ENCODE measurements at regions not wholly inside any gene's neighbourhood (a gene's known extent, or its start where the extent isn't known, plus 50 kb on each side); places are given as distances from the start of the nearest gene placed in this dataset.

DNA sequence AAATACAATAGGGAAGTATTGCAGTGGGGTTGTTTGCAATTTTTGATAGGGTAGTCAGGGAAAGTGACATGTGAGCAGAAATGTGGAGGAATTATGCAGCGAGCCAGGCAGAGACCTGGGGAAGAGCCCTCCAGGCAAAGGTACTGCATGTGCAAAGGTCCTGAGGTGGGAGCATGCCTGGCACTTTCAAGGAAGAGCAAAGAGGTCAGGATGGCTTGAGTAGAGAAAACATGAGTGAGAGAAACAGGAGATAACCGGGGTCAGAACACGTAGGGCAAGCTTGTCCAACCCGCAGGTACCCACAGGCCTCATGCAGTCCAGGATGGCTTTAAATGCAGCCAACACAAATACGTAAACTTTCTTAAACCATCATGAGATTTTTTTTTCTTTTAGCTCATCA, 71.0 kb downstream of the COQ2 start:
- no peak for DNase-seq (ENCODE audit: low read depth)
- H3K4me3 ChIP-seq (ENCODE audit: low read length): no peak overlapping the region
- TF ChIP-seq, protein P1, sequence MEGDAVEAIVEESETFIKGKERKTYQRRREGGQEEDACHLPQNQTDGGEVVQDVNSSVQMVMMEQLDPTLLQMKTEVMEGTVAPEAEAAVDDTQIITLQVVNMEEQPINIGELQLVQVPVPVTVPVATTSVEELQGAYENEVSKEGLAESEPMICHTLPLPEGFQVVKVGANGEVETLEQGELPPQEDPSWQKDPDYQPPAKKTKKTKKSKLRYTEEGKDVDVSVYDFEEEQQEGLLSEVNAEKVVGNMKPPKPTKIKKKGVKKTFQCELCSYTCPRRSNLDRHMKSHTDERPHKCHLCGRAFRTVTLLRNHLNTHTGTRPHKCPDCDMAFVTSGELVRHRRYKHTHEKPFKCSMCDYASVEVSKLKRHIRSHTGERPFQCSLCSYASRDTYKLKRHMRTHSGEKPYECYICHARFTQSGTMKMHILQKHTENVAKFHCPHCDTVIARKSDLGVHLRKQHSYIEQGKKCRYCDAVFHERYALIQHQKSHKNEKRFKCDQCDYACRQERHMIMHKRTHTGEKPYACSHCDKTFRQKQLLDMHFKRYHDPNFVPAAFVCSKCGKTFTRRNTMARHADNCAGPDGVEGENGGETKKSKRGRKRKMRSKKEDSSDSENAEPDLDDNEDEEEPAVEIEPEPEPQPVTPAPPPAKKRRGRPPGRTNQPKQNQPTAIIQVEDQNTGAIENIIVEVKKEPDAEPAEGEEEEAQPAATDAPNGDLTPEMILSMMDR (conservative IDR thresholded peaks at IDR 0.05; ENCODE audit: low read depth, low read length): no peak

DNA sequence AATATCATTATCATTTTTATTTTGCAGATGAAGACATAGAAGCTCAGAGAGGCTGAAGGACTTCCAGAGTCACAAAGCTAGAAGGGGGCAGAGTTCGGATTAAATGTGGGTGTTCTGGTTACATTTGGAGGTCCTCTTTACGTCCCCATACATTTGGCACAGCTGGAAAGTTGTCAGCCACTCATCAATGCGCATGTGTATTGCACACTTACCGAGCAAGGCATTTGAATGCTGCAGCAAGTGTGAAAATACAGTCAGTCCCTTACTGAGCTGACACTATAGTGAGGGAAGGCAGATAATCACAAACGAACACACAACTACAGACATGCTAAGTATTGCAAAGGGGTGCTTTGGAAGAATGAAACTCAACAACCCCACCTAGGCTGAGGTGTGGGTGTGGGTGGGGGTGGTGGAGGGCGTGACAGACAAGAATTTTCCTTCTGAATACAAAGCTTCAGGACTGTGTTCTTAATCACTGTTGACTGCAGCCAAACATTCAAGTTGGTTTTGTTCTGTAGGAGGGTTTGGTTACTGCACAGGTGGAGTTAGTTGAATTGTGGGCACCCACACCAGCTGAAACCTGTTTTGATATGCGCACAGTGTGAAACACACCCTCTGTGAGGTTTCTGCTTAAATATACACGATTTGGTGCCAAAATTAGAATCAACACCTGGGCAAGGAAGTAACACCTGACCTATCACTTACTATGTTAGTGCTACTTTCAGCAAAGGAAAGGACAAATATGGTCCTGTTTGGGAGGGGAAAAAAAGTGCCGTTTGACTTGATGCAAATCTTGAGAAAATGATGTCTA, 72.4 kb downstream of the COQ2 start:
- TF ChIP-seq, protein P1 (conservative IDR thresholded peaks at IDR 0.05; ENCODE audit: low read depth, low read length): no peak
- DNase-seq (ENCODE audit: low read depth): no peak
- no peak overlapping the region for H3K4me3 ChIP-seq (ENCODE audit: low read length)

DNA sequence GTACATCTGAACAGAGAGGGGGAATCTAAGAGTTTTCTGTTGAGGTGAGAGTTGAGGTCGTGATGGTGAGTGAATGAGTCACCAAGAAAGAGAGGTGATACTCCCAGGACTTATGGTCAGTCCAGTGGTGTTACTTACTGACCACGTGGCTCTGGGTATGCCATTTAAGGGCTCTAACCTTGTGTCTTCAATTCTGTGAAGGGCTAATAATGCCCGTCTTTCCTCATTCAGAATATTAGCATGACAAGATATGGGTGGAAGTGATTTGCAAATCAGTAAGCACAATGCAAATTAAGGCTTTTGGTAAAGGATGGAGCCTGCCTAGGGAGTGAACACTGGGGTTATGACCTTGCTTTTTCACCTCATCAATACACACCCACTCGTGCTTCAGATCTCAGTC, 75.2 kb downstream of the COQ2 start:
- DNase-seq (ENCODE audit: low read depth): no peak
- TF ChIP-seq, protein P1 (conservative IDR thresholded peaks at IDR 0.05; ENCODE audit: low read depth, low read length): no peak
- H3K4me3 ChIP-seq (ENCODE audit: low read length): no peak overlapping the region

DNA sequence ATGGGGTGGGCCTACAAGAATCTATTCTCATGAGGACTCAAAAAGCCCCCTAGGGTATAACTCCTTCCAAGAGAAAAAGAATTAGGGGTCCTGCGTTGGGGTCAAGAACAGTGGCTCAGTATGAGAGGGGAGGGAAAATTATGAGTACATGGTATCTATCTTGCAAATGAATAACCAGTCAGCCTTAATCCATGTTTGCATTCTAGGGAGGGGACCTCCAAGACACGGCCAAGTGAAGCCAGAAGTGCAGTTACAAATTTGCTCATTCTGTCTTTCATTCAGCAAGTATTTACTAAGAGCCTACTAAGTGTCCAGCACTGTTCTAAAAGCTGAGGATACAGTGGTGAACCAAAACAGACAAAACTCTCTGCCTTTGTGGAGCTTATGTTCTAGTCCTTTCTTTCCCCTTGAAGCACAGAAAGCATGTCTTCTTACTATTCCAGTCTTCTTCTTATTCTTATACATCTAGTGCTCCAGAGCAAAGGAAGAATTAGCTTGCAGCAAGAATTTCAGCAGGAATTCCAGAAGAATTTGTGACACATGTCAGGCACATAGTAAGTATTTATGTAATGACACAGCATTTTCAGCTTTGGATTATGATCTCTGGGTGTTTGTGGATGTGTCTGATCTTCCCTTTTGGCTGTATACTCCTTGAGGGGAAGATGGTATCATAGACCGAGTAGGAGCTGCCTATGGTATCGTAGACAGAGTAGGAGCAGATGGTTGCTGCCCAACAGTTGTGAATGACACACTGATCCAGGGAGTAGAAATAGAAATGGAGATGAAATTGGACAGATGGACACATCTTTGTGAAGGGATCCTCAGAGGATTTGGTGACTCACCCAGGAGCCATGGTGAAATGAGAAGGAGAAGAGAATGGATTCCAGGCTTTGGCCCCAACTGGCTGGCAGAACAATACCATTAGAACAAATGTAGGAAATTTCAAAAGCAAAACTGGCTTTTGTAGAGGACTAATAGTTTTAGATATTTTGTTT, 75.9 kb downstream of the COQ2 start:
- H3K4me3 ChIP-seq (ENCODE audit: low read length): no peak overlapping the region
- TF ChIP-seq, protein P1 (conservative IDR thresholded peaks at IDR 0.05; ENCODE audit: low read depth, low read length): no peak
- DNase-seq (ENCODE audit: low read depth): no peak

DNA sequence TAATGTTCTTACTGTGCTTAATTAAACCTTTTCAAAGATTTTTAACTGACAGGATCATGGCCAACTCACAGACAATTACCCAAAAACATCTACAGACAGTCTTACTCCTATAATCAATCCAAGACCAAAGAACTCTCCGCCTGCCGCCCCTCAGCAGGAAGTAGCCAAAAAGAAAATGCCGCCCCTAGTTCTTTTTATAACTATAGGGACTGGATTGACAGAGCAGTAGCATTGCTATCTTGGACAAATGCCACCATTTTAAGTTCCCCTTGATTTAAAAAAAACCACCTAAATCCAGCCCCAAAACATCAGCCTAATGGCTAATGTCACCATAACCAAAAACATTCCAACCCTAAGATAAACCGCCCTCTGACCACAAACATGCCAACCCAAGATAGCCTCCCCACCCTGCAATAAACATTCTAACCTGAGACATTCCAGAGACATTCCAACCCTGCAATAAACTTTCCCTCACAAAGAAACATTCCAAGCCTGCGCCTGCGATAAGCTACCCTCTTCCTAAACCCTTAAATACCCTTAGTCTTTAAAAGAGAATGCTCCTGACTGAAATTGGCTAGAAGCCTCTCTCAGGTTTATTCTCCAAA, 77.0 kb downstream of the COQ2 start:
- DNase-seq (ENCODE audit: low read depth): peak; percentile 88
- TF ChIP-seq, protein P1 (conservative IDR thresholded peaks at IDR 0.05; ENCODE audit: low read depth, low read length): no peak
- H3K4me3 ChIP-seq (ENCODE audit: low read length): no peak overlapping the region

DNA sequence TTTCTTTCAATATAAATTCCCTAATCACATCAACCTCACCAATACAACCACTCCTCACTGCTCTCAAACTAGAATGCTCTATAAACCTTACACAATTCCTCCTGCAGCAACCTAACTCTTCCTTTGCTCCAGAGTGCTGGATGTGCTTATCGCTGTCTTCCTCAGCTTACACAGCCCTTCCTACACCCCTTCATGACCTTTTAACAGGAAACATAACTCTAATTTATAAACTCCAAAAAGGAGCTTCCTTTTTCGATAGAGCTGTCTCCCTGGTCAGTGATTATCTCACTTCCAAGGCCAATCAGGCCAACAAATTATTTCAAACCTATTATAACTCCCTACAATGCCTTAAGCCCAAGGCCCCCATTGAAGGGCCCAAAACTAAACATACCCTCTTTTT, 78.8 kb downstream of the COQ2 start:
- H3K4me3 ChIP-seq (ENCODE audit: low read length): no peak overlapping the region
- no peak for DNase-seq (ENCODE audit: low read depth)
- TF ChIP-seq, protein P1 (conservative IDR thresholded peaks at IDR 0.05; ENCODE audit: low read depth, low read length): no peak
